GM19025 (cell line): ENCODE measurements at regions not wholly inside any gene's neighbourhood (a gene's known extent, or its start where the extent isn't known, plus 50 kb on each side); places are given as distances from the start of the nearest gene placed in this dataset.

Experiments used
- ATAC-seq: cut with Tn5 transposase; IDR thresholded peaks from one replicate; pipeline ENCODE4 v1.9.1; 2021; ENCODE audit warnings: mild to moderate bottlenecking, low read depth, moderate library complexity; ENCODE audit not compliant: unreplicated experiment

DNA sequence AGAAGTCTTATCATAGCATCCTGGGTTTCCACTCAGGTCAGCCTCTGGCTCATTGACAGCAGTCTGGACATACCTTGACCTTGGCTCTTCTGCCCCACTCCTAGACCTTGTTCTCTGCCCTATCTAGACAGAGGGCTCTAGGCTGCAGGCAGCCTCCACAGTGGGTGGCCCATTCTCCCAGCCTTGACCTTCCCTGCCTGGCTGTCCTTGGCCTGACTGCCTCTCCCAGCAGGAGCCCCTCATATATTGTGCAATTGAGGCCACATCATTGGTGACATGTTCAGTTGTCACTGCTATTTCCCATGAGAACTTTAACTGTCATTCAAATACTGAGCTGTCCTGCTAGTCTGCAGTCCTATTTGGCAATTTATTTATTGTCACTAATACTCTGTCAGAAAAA, 503.4 kb downstream of the PLXNA4 start:
- ATAC-seq = no peak

DNA sequence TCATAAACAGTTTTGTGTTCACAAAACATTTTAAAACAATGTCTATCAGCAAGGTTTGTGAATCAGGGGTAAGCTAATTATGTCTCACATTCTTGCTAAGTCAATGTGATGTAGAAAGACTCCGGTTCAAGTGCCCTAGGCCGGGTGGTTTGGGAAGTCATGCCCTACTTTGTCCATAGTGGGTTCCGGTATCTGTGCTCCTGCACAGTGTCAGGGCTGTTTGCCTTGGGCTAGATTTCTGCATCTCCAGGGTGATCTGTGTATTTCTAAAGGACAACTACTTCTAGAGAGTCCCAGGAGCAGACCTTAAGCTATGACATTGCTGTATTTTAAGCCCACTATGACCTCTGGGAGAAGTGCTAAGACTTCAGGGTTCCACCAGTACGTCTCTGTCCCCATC, 504.1 kb downstream of the PLXNA4 start:
- ATAC-seq = no peak

DNA sequence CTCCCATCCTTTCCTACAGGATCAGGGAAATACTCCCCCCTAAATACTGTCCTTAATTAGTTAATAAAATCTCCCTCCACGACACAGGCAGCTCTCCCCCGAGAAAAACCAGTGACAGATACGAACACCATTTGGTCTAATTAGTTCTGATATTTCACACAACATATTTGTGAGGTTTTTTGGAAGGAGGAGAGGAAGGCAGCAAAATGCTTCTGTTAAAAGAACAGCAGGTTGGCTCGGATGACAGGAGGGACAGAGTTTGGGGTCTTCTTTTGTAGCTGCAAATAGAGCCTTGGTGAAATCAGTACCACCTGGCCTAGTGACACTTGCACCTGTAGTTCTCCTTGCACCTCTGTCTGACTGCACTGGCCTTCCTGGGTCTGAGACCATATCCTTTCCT, 507.0 kb downstream of the PLXNA4 start:
- no peak for ATAC-seq

DNA sequence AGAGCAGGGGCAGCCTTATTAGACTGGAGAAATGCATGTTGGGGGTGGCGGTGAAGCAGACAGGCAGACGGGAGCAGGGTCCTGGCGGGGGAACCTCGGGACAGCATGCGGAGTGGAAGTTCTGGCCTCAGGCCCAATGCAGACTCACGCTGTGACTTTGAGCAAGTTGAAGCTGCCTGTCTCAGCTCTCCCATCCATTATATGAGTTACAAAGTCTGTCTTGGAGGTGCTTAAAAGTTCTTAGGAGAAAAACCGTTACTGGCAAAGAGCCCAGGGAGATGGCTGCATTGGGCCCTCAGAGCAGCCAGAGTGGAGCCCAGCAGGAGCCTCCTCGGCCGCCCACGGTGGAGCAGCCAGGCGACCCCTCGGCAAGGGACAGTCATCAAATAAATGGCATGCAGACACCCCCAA, 509.5 kb downstream of the PLXNA4 start:
- no peak for ATAC-seq

DNA sequence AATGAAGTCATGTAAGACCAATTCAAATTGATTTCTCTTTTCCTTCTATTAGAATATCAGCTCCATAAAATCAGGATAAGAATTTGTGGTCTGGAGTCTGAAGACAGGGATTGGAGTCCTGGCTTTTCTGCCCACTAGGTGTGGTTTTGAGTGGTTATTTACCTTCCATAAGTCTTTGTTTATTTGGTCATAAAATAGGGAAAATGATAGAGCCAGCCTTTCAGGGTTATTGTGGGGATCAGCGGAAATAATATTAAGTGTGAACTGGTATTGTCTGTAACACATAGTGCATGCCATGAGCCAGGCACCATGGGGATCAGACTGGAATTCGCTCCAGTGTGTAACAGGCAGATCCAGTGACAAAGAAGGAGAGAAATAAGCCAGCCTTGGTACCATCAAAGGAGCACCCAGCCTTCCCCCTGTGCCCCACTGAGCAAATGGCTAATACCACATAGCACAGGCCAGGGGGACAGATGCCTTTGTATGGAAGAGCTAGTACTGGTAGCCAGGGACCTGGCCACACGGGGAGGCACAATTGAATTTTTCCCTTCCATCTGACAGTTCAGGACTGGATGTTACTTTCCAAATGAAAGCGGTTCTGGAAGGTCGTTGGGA, 509.7 kb upstream of the PODXL start:
- no peak for ATAC-seq

DNA sequence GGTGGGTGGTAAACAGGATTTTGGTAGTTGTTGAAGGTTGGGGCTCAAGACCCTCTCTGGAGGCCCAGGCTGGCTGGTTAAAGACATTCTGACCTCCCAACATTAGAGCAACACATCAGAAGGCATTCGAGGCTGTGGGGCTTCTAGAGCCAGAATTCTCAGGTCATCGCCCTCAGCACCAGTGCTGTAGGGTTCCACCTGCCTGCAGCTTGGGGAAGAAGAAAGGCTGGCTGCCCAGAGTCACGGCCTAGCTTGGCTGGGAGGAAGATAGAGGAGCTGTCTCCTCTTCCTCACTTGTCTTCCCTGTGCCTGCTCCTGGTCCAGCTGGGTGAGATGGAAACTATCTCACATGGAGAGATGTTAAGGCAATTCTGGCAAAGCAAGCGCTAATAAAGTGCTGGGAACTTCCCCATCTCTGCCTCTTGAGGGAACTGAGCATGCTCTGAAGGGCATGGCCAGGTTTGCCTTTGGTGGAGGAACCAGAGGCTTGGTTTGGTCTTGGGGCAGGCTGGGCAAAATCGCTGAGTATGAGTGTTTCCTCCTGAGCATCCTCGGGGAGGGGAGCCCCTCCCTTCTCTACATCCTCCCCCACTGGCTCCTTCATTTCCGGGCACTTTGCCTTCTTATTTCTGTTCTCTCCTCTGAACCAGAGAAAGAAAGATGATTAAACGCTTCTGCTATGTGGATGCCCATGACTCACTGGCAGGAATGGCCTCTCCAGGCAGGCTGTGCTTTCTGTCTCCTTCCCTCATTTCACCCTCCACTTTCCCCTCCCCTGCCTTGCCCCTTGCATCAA, 509.0 kb upstream of the PODXL start:
- no peak for ATAC-seq

DNA sequence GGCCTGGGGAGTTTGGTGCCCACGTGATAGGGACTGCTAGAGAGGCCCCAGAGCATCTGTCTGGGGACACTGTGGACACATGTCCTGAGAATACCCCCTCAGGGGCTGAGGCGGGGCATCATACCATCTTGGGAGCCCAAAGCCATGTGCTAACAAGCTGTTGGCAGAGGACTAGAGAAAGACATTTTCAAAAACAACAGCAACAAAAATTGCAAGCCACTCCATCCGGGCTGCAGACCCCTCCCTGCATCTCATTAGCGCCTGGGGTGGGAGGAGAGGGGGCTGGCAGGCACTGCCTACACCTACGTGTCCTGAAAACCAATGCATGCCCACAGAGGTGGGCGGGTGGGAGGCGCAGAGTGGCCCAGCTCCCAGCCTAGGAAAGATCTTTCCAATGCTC, 507.4 kb upstream of the PODXL start:
- ATAC-seq = no peak

DNA sequence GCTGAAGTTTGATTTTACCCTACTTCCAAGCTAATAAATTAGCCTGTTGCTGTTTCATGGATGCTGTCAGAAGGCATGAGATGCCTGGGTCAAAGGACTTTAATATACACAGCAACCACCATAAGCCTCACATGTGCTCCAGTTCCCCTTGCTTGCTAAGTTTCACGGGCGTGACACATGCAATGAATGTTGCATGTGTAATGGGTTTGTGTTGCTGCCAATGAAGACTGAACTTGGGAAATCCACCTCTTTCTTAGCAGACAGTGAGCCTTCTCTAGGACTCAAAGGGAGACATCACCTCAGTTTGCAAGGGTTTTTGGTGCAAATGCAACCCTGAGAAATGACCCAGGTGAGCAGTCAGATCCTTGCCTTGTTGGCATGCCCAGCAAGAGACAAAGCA, 505.5 kb upstream of the PODXL start:
- no peak for ATAC-seq

DNA sequence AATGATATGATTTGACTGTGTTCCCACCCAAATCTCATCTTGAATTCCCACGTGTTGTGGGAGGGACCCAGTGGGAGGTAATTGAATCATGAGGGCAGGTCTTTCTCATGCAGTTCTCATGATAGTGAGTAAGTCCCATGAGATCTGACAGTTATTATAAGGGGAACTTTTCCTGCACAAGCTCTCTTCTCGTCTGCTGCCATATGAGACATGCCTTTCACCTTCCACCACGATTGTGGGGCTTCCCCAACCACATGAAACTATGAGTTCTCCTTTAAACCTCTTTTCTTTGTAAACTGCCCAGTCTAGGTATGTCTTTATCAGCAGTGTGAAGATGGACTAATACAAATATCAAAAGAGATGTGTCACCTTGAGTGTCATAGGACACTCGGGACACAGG, 502.7 kb upstream of the PODXL start:
- no peak for ATAC-seq

DNA sequence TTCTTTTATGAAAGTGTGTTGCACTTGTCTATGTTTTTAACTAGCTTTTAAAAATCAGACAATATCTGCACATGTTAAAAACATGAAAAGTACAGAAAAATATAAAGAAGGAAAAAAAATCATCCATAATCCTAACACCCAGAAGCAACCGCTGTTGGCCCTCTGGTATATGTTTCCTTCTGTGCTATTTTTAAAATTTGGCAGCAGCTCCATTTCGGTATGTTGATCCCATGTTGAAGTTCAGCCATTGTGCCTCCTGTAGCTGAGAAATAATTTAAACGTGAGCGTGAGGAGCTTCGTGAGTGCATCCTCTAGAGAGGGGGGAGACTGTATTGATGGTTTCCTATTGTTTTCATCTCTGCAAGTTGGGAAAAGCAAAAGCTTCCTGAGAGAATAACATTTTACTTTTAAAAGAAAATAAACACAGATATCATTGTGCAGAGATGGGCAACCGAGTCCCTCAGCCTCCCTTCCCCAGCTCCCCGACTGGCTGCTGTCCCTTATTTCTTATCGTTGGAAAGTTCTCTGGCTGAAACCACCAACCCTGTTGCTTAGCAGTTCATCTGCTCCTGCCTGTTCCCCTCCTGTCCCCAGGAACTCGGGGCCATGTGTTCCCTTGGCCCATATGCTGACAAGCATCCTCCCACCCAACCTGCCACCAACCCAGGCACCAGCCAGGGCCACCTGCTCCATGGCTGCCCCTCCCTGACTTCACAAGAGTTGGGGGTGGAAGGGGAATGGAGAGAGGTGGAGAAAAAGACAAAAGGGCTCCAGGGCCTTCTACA, 499.1 kb upstream of the PODXL start:
- ATAC-seq = no peak

DNA sequence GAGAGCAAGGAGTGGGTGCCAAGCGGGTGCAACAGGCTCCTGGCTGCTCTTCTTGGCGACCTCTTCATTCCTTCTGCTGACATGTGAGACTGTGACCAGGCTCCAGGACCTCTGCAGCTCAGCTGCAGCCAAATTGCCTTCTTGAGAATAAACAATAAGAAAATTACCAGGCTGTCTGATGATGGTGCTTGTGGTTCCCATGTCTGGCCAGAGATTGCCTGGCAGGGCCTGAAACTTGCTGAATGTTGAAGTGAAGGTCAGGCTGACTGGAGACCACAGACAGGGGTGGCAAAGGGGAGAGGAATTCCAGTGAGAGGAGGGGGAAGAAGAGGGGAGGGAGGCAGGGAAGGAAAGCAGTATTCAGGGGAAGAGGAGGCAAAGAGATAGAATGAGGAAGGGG, 497.4 kb upstream of the PODXL start:
- ATAC-seq = no peak

DNA sequence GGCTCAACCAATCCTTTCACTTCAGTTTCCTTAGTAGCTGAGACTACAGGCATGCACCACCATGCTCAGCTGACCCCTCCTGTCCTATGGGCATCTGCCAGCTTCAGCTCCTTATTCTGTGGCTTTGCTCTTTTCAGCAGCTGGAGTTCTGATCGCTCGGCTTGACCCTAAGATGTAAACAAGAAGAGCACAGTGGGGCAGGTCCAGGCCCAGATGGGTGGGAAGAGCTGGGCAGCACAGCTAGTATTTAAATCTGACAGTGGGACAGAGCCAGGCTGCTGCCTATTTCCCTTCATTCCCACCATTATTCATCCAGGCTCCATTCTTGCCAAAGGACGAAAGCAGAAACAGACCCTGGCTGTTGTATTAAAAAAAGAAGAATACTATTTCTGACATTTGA, 494.9 kb upstream of the PODXL start:
- no peak for ATAC-seq

DNA sequence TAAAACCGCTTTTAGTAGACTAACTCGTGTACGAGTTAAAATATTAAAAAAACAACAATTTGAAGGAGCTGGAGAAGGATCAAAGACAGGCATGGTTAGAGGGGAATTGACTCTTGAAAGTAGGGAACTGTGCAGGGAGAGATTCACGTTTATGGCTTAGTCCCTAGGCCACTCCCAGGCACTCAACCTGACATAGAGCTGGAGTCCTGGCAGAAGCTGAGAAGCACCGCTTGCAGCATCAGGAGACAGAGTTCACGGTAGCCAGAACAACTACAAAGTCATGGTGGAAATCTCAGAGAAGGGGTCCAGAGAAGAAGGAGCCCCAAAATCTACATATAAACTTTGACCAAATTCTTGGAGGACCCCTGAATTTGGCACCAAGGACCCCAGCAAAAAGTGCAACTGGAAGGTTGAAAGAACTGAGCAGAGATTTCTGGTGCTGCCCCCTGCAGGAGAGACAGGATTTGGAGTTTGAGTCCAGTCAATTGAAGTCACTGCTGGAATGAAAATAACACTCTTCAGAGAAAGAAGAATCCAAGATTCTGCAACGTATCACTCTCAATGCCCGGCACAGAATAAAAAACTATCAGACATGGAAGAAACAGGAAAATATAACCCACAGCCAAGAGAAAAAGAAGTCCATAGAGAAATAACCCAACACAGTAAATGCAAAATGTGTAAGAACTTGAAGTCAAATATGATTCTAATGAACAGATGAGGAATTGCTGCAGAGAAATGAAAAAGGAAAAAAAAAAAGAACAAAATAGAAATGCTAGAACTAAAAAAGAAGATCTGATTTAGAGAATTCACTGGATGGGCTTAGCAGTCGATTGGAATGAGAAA, 493.3 kb upstream of the PODXL start:
- no peak for ATAC-seq

DNA sequence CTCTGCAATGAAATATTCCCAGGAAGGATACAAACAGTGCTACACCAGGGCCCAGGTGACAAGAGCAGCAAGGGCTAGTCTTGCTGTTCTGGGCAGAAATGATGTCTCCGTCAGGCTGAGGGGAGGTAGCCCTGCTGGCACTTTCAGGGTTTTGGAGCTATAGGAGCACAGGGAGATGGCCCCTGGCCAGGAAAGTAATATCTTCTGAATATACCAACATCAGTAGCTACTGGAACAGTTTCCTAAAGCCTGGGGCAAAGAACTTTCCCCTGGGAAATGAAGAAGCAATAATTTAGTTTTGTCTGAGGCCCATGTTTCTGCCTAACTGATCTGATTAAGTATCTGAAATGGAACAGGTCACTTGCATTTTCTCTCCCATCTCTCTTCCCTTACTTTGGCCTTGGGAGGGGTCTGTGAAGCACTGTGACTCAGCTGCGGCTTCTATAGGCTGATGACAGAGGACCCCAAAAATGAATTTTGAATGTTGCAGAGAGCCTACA, 489.1 kb upstream of the PODXL start:
- ATAC-seq = no peak

DNA sequence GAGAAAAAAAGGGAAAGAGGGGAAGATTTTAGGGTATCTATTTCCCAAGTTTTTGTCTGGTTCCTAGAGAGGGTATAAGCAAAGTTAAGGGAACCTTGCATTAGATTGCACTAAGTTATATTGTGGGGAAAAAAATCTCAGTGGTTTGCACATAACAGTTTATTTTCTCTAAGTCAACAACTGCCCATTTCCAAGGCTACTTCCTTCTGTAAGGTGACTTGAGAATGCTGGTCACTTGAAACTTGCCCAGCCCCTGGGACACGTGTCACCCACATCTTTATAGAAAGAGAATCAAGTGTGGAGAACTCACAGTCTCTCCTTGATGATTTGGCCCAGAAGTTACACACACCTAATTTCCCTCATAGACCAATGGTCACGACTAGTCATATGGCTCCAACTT, 488.6 kb upstream of the PODXL start:
- no peak for ATAC-seq

DNA sequence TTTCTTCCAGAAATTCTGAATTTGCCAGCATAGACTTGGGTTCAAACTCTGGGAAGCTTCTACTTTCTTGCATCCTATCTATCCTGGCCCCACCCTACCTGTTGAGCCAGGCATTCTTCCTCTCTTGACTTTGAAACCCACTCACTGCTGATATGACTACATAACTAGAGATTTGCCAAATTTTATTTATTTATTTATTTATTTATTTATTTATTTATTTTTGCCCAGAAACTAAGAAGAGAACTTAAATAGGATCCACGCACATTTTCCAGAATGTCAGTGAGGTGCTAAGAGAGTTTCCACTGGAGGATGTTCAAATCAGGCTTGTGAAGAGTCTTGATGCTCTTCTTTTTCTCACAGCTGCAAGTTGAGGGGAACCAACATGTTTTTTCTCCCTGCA, 487.8 kb upstream of the PODXL start:
- no peak for ATAC-seq

DNA sequence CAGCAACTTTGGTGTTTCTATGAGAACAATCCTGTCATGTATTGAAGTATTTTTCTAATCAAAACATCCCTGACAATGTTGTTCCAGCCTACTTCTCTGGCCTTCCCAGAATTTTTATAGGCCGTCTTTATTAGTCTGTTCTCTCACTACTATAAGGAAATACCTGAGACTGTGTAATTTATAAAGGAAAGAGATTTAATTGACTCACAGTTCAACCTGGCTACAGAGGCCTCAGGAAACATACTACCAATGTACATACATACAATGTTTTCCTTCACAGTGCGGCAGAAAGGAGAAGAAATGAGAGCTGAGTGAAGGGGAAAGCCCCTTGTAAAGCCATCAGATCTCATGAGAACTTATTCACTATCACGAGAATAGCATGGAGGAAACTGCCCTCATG, 484.7 kb upstream of the PODXL start:
- no peak for ATAC-seq

DNA sequence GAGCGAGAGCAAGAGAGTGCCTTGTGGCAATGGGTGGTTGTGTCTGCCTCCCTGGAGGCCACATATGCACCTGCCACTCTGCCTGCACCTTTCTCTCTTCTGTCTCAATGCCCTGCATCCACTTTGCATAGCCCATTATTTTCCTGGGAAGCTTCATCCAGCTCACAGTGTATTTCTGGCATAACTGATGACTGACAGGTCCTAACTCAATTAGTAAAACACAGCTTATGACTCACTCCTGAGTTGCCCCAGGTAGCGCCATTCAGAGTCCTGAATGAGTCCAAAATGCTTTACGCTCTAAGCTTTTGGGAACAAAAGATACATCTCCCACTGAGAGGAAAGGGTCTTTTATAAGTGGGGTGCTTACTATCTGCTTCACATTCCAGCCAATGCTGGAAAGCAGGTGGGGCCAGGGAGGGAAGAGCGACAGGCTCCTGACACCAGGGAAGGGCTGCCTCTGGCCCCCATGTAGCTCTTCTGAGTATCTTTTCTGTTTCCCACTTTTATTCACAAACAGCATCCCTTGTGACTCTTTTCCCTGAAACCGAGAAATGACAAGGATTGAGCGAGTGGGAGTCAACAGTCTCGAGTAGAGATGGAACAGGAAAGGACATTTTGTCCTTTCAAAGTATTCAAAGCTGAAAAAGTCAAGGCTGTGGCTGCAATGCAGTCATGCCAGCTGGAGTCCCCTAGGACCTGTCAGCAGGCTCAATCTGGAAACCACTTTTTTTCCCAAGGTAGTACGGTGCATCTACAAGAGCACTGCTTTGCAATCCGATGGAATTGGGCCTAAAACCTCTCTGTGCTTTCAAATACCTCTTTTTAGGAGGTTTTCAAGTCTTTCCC, 479.3 kb upstream of the PODXL start:
- ATAC-seq = no peak

DNA sequence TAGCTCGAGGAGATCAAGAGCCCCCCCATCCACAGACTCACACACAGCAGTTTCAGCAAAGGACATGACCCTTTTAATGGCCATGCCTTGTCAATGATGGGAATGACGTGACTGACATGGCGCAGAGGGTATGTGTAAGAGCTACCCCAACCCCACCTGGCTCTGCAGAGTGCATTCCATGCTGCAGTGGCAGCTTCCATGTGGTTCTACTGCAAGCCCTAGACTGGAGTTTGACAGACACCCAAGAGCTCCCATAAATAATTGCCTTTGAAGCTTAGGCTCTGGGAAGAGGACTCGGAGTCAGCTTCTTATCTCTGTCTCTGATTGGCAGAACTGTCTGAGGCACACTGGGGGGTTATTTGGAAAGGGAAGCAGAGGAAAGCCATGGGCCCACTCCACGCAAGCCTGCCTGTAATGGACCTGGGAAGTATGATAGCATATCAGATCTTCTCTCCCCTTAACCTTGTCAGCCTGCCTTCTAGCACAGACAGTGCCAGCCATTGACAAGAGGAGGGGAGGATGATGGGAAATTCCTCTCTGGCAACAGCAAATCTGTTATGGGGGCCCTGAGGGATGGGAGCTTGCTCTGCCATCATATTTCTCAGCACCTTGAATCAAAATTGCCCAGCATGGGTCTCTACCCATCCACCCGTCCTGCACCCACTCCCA, 478.5 kb upstream of the PODXL start:
- no peak for ATAC-seq
